Lower lobe of right lung (tissue), 2 donors: ENCODE measurements at regions not wholly inside any gene's neighbourhood (a gene's known extent, or its start where the extent isn't known, plus 50 kb on each side); places are given as distances from the start of the nearest gene placed in this dataset.

ENCODE experiments used
- ATAC-seq, 2 donors: fragments of 200-7000 bp; cut with Tn5 transposase; one replicate each; pipeline ENCODE4 v1.9.1; 2020 to 2022; ENCODE audit warnings: mild to moderate bottlenecking in 2 of 2, moderate library complexity in 2 of 2
- DNase-seq: peaks from one replicate; pipeline ENCODE4 v3.0.0-alpha.2; 2020
- H3K27ac ChIP-seq: fragments of 200-600 bp; one replicate; pipeline ENCODE4 v1.8.0; 2022
- H3K27me3 ChIP-seq: fragments of 200-600 bp; one replicate; pipeline ENCODE4 v1.8.0; 2022; ENCODE audit warnings: low read depth
- H3K36me3 ChIP-seq: fragments of 200-600 bp; one replicate; pipeline ENCODE4 v1.8.0; 2022; ENCODE audit warnings: mild to moderate bottlenecking
- H3K4me1 ChIP-seq: fragments of 200-600 bp; one replicate; pipeline ENCODE4 v1.8.0; 2022
- H3K4me3 ChIP-seq: fragments of 200-600 bp; one replicate; pipeline ENCODE4 v1.8.0; 2022; ENCODE audit warnings: mild to moderate bottlenecking
- H3K9me3 ChIP-seq: fragments of 200-600 bp; one replicate; pipeline ENCODE4 v1.8.0; 2022
- CTCF ChIP-seq: fragments of 200-600 bp; IDR thresholded peaks from one replicate; pipeline ENCODE4 v1.8.0; 2022; ENCODE audit warnings: antibody characterized with exemption, mild to moderate bottlenecking
- intact Hi-C: fragments of 100-400 bp; cut with DNase I; formaldehyde crosslinking; loops from one replicate; pipeline ENCODE4 v1.11.0; 2022
- donor health status: DM: no; HTN: yes; CAD: no; lungs with severe emphysema.

GRCh38 chr2:66885775-66886383 is 451.0 kb downstream of the MEIS1 start:
- Histone ChIP-seq H3K9me3 (no peaks in the 10 kb centered on the region), H3K27me3 (no peaks in the 10 kb centered on the region), H3K27ac (no peak overlapping the region), H3K36me3 (no peaks in the 10 kb centered on the region), H3K4me1 (no peaks in the 10 kb centered on the region), H3K4me3 (no peak overlapping the region)
- DNase-seq (no peak), ATAC-seq (no peak)
- intact Hi-C loops = no loop called here
- TF ChIP-seq CTCF = no peak

GRCh38 chr2:66888246-66888645 is 453.3 kb downstream of the MEIS1 start:
- ATAC-seq = no peak
- intact Hi-C loops = no loop called here
- peak overlapping the region; percentile 19 for H3K27ac ChIP-seq

GRCh38 chr2:66888791-66889631 is 454.1 kb downstream of the MEIS1 start:
- H3K36me3 ChIP-seq = no peaks in the 10 kb centered on the region
- H3K9me3 ChIP-seq = no peaks in the 10 kb centered on the region
- intact Hi-C loops = no loop called here
- H3K27ac ChIP-seq = peak overlapping the region; percentile 19
- ATAC-seq = peak in 1 of 2 donors; percentile 12
- TF ChIP-seq CTCF = no peak
- no peak overlapping the region for H3K4me3 ChIP-seq
- no peak for DNase-seq
- no peaks in the 10 kb centered on the region for H3K4me1 ChIP-seq
- no peaks in the 10 kb centered on the region for H3K27me3 ChIP-seq

More at GRCh38 chr2:66888246-66888645, 453.3 kb downstream of the MEIS1 start:
- H3K27me3 ChIP-seq = no peaks in the 10 kb centered on the region
- no peaks in the 10 kb centered on the region for H3K4me1 ChIP-seq
- no peak for DNase-seq
- no peaks in the 10 kb centered on the region for H3K36me3 ChIP-seq
- no peak overlapping the region for H3K4me3 ChIP-seq
- no peak for TF ChIP-seq CTCF
- no peaks in the 10 kb centered on the region for H3K9me3 ChIP-seq

- Histone ChIP-seq H3K36me3 (no peaks in the 10 kb centered on the region), H3K27ac (no peak overlapping the region), H3K4me3 (no peak overlapping the region), H3K9me3 (no peaks in the 10 kb centered on the region), H3K4me1 (no peaks in the 10 kb centered on the region), H3K27me3 (no peaks in the 10 kb centered on the region)
- ATAC-seq (no peak), DNase-seq (no peak)
- intact Hi-C loops = no loop called here
- TF ChIP-seq CTCF = no peak
These were observed 454.6 kb downstream of the MEIS1 start for GRCh38 chr2:66889632-66889882.

GRCh38 chr2:66890166-66890742 is 455.3 kb downstream of the MEIS1 start:
- intact Hi-C loops = no loop called here

More at GRCh38 chr2:66890166-66890742, 455.3 kb downstream of the MEIS1 start:
- Histone ChIP-seq H3K4me3 (no peak overlapping the region), H3K36me3 (no peaks in the 10 kb centered on the region), H3K9me3 (no peaks in the 10 kb centered on the region), H3K4me1 (no peaks in the 10 kb centered on the region), H3K27me3 (no peaks in the 10 kb centered on the region), H3K27ac (no peak overlapping the region)
- no peak for TF ChIP-seq CTCF
- ATAC-seq = no peak
- DNase-seq = no peak
